ENCODE measurements at regions not wholly inside any gene's neighbourhood (a gene's known extent, or its start where the extent isn't known, plus 50 kb on each side); places are given as distances from the start of the nearest gene placed in this dataset.

DNA sequence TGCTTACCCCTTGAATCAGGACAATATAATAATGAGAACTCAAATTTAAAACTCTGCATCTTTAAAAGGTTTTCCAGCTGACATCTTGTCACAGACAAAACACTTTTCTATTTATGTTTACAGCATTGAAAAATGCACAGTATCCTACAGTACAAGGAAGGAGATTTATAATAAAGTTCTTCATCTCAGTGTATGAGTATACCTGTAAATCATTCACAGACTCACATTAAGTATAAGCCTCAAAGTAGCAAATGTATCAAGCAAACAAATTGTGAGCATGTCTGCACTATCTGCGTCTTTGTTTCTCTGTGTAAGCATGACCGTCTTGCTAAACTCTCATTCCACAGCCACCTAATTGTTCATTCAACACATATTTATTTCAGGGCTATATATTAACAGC, 52.8 kb downstream of the PPP1R2C start:
- DNase-seq (ENCODE audit: low read depth in 2 of 2) = no peak

DNA sequence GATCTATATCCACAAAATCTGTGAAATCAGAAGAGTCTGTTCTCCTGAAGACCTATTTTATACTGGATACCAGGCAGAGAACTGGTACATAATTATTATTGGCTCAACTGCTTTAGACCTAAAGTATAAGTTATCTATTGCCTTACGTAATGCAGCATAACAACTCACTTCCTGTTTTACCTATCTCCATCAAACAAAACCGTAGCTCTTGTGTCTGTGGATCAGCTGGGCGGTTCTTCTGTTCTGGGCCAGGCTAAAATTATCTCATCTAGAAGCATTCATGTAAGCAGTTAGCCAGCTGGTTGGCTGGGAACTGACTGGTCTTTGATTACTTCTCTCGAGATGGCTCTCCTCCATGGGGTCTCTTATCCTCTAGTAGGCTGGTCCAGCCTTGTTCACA, 57.8 kb downstream of the PPP1R2C start:
- DNase-seq (ENCODE audit: low read depth in 2 of 2) = no peak

DNA sequence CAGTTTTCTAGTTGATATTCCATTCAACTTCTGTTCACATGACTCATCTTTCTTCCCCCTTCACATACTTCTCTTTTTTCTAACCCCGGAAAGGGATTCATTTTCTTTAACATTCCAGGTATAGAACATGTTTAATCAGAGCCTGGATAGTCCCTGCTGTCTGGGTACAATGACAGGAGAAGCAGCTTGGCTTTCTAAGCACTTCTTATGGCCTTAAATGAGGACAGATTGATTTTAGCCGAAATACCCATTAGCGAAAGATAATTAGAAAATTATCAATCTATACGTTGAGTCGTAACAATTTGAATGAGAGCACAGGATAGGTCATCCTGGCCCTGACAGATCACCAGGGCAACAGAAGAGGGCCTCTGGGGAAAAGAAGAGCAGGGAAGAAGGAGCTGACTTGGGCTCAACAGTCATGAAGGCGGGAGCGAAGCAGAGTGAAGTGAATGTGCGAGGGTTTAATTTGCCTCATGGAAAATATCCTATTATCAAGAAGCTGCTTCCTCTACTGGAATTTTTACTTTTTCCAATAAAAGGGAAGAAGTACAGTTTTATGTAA, 62.2 kb downstream of the PPP1R2C start:
- DNase-seq (ENCODE audit: low read depth in 2 of 2) = no peak

DNA sequence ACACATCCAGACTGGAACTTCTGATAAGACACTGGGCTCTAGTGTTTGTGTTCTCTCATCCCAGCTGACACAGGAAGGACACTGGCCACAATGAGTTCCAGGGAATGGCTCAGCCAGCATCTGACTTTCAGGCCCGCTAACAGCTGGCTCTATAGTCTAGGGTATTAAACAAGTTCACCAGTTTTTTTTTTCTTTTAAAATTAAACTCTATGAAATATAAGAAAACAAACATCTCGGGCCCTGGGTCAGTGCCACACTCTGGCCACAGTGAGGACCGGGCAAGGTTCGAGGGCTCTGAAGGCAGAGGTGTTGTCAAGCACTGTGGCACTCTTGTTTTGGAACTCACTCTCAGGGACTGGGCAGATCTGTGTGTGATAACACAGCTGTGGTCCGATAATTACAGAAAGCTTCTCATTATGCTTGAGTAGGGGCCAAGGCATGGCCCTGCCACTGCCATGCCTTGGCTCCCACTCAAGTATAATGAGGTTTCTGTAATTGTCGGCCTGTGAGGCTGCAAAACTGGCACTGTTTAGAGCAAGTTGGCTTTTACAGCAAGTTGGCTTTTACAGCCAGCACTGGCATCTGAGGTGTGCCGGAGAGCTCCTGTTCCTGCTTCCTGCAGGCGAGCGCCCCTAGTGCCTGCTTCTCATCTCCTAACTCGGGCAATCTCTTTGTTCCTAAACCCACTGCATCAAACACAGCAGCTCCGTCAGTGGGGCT, 62.8 kb downstream of the PPP1R2C start:
- peak; percentile 8 to 19 for DNase-seq (ENCODE audit: low read depth in 2 of 2)

DNA sequence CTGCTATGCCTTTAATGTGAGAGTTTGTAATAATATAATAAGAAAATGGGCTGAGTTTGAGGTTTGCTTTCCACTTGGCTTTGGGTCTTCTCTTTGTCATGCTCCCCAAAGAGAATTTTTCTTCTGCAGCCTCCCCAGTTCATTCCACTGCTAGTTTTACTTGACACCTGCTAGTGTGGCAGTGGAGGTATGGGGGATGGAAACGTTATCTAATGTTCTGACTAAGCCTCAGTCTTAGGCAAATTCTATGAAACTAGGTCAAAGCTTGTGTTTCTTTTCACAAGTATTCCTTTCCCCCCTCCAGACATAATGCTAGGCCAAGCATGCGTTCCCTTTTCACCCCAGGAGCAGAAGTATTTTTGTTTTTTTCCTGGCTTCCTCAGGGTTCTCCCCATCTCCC, 67.5 kb downstream of the PPP1R2C start:
- DNase-seq (ENCODE audit: low read depth in 2 of 2) = no peak

DNA sequence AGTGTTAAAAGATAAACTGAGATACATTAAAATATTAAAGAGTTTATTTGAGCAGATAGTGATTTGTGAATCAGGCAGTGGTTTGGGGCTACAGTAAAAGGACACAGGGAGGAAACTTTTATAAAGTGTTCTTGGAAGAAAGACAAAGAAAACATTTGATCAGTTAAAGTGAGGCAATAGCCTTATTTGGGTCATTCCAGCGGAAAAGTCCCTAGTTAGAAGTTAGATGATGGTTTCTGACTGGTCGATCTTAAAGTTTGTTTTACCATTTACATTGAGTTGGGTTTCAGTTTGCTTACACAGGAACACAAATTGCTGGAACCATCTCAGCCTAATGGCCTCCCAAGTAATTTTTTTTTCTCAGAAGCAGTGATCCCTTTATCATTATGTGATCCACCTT, 69.7 kb downstream of the PPP1R2C start:
- DNase-seq (ENCODE audit: low read depth in 2 of 2) = no peak

DNA sequence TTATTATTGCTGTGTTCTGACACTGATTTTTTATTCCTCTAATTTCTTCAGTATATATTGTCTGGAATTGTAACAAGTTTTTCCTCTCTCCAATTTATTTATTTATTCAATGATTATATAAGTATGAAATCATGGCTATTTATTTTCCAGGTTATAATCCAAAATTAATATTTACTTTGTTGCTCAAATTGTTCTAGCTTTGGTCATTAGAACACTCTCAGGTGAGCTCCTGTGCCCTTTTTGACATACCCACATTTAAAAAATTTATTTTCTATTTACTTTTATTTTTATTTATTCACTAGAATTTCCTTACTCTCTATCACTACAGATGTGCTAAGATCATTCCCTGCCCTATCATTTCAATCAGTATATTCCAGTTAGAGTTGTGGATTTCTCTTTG, 70.2 kb downstream of the PPP1R2C start:
- no peak for DNase-seq (ENCODE audit: low read depth in 2 of 2)

DNA sequence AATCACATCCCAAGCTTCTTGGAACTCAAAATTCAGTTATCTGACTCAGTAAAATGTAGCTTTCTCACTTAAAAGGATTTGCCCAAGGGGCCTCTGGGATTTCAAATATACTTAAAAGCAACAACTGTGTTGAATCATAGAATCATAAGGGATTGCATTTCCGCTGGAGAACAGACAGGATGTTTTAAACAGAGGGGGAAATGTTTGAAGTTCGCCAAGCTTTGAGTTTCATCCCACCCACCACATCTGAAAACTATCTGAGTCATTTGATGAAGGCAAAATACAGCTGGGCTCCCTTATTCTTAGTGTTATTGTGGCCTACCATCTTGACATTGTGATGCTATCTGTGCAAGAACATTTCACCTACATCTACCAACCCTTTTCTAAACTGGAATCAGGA, 73.5 kb downstream of the PPP1R2C start:
- no peak for DNase-seq (ENCODE audit: low read depth in 2 of 2)

DNA sequence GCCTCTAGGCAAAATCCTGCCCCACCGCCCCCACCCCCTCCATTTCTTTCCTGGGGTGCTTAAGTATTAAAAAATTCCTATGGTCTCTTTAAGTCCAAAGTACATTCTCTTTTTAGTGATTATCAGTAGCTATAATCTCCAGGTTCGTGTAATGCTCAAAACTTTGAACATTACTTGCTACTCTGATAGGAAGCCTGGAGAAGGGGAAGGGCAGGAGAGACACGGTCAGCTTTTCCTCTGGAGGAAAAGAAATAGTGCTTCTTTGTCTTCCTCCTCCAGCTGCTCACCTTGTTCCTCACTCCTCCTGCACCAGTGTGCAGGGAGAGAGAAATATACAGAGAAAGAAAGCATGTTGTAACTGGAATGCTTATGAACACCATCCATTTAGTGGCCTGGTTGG, 80.4 kb downstream of the PPP1R2C start:
- no peak for DNase-seq (ENCODE audit: low read depth in 2 of 2)

DNA sequence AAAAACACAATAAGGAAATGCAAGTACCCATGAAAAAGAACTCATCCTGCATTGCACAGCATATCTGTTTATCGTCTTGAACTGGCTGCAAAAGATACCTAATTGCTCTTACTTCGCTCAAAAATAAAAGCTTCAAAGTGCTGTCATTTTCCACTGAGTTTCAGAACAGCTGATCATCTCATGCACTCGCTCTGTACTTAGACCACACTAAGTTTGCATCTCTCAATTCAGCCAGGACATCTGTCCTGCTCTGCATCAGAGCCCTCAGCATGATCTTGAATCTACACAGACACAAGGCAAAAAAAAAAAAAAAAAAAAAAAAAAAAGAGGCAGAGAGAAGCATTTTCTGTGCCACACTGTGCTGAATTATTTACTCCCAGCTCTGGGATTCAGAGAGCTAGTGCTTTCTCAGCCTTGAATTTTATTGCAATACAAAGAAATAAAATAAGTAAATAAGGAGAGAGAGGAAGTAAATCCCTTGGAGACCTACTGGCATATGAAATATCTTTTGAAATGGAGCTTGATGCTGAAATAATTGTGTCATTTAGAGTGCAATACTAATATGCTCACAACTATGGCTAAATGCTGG, 81.3 kb downstream of the PPP1R2C start:
- DNase-seq (ENCODE audit: low read depth in 2 of 2) = no peak

DNA sequence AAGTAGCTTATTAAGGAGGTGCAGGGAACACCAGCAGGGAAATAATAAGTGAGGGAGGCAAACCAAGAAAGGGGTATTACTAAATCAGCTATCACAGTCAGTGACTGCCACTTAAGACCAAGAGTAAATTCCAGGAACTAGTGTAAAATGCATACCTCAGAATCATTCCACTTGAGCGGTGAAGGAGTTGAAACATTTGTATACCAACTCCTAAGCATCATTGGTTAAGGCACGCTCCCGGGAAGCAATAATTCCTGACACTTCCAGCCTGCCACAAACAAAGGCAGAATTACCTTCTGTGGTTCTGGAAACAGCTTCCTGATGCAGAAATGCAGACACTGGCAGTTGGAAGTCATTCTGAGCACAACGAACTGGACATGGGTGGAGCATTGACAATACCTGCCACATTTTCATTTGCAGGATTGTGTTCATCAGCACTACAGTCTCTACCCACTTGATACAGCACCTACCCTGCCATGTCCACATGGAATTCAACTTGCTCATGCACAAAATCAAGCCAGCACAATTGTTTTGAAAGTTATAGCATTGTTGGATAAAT, 82.1 kb downstream of the PPP1R2C start:
- no peak for DNase-seq (ENCODE audit: low read depth in 2 of 2)

DNA sequence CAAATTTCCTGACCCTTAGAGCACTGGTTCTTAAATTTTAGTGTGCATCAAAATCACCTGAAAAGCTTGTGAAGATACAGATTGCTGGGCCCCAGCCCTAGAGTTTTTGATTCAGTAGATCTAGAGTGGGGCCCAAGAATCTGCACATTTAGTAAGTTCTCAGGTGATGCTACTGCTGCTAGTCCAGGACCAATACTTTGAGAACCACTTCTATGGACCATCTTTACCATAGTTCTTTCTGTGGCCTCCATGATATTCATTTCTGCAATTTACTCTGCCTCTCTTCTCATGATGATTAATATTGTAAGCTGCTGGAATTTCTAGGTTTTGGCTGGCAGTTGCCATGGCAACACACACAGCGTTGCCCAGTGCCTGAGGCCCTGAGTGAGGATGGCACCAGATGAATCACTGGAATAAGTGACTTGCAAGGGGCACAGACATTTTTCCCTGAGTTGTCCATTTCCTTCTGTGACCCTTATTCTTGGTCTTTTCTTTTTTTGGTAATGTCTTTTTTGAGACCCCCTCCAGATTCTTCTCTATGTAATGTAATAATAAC, 83.6 kb downstream of the PPP1R2C start:
- peak in 1 of 2 donors; percentile 4 for DNase-seq (ENCODE audit: low read depth in 2 of 2)

DNA sequence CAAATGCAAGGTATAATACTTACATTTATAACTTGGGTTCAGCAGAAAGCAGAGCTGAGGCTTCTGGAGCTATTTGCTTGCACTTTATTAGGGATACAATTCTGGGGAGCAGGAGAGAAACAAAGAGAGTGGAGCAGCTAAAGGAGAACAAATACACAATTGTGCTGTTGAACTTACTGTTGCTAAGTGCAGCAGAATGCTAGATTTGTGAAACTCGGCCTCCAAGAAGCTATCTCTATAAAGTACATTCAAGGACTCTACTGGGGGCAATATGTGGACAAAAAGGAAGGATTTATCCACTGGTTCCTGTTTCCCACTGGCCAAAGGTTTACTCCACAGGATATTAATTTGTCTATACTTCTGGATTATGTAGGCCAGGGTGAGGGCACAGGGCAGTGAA, 86.8 kb downstream of the PPP1R2C start:
- DNase-seq (ENCODE audit: low read depth in 2 of 2) = no peak

DNA sequence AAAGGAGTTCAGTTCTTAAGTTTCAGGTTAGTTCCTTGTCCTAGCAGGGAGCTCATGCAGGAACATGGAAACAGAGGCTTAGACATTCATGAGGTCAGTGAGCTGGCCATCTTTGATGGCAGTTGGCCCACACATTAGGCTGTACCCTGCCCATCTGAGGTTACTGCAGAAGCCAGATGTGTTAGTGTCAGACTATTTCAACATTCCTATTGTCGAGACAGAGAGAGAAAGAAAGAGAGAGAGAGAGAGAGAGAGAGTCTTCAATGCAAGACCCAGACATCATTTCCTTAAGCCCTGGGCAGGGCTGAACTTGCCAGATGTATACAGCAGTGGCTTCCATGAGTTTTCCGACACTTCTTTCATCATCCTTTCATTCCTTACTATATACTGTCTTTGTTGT, 91.3 kb downstream of the PPP1R2C start:
- no peak for DNase-seq (ENCODE audit: low read depth in 2 of 2)

DNA sequence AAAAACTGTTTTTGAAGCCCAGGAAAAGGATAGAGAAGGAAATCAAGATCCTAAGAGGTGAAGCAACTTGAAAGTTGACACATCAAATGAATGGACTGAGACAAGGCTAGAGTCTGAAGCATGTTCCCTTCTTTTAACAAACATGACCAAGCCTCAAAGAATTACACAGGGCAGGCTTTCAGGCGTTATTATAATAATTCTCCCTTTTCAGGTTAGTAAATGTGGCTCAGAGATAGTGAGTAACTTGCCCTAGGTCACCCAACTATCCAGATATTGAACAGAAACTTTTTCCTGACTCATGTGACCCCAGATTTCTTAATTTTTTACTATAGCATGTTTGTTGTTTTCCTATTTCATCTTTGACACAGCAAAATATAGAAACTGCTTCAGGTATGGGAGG, 91.7 kb downstream of the PPP1R2C start:
- DNase-seq (ENCODE audit: low read depth in 2 of 2) = no peak

DNA sequence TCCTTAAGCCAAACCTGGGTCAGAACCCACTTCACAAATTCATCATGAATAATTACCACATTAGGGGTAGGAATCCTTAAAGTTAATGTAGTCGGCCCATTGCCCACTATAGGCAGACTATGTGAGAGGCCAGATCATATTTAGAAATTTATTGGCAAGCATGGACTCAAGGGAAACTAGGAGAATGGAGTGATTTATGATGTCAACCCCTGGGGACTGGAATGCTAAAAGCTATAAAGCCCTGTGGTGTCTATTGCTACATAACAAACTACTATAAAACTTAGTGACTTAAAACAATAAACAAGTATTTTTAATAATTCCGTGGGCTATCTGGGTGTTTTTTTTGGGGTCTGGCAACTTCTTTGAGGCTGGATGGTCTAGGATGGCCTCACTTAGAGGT, 93.9 kb downstream of the PPP1R2C start:
- DNase-seq (ENCODE audit: low read depth in 2 of 2) = no peak

DNA sequence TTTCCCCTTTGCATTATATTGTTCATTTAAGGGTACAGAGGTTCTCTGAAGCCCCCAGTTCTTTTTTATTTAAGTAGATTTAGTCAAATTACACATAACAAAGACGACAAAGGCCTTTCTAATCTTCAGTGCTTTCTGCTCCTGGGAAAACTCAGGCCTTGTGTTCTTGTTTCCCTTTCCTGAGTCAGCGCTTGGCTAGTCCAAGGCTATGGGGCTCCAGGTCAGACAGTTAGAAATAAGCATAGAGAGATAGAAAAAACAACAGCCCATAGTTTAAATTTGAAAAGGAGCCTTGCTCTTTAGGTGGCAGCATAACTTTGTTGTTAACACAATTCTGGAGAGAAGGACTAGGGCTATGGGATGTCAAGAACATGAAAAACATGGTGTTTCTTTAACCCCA, 97.3 kb downstream of the PPP1R2C start:
- DNase-seq (ENCODE audit: low read depth in 2 of 2) = no peak

DNA sequence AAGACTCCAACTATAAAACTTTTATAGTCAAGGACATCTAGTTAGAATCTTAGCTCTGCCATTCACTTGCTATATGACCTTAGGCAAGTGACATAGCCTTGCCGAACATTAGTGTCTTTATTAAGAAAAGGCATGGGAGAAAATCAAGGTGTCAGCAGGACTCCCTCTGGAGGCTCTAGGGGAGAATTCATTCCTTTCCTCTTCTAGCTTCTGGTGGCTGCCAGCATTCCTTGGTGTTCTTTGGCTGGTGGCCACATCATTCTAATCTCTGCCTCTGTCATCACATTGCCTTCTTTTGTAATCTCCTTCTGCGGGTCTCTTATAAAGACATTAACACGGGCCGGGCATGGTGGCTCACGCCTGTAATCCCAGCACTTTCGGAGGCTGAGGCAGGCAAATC, 99.8 kb downstream of the PPP1R2C start:
- no peak for DNase-seq (ENCODE audit: low read depth in 2 of 2)

DNA sequence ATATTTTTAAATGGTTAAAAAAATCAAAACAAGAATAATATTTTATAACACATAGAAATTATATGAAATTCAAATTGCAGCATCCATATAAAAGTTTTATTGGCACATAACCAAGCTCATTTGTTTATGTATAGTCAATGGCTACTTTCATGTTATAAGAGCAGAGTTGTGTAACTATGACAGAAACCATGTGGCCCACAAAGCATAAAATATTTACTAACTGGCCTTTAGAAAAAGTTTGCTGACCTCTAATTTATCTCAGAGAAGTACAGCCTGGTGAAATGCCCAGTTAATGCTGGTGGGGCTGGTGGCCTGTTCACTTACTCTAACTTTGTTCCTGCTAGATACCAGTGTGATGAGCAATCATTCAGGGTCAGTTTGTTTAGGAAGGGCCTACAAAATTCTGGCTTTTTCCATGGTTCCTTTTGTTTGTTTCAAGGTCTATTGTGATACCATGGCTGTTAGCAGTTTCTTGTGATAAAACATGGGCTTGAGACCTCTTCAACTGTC, 104.6 kb downstream of the PPP1R2C start:
- no peak for DNase-seq (ENCODE audit: low read depth in 2 of 2)

DNA sequence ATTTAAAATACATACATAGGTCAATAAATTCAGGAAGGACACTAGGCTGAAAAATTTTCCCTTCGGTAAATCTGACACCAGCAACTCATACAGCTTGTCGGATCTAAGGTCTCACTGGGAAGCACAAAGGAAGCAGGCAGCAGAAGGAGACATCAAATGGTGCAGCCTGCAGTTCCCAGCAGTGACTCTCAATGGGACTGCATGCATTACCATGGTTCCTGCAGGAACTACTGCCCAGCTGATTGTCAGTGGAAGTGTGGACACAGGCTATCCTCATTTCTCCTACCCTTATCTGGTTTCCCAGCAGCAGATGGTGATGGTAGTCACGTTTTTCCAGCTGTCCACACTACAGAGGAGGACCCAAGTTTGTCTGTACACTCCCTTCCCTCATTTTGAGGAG, 113.3 kb downstream of the PPP1R2C start:
- DNase-seq (ENCODE audit: low read depth in 2 of 2) = no peak

DNA sequence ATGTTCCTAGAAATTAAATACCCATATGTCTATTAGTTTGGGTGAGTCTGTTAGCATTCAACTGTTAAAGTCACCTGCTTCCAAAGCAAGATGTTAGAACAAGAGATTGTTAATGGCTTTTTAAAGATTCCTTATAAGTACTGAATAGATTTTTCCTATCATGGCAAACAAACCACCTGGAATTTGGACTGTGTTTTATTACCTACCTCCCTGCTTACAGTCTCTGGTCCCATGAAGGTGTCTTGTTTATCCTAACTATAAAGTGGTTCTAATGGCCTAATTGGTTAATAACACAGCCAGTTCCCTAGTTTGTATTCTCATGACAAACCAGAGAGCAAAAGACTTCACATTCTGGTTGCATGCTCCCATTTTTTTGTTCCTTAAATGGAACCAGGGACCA, 149.5 kb downstream of the PPP1R2C start:
- no peak for DNase-seq (ENCODE audit: low read depth in 2 of 2)

DNA sequence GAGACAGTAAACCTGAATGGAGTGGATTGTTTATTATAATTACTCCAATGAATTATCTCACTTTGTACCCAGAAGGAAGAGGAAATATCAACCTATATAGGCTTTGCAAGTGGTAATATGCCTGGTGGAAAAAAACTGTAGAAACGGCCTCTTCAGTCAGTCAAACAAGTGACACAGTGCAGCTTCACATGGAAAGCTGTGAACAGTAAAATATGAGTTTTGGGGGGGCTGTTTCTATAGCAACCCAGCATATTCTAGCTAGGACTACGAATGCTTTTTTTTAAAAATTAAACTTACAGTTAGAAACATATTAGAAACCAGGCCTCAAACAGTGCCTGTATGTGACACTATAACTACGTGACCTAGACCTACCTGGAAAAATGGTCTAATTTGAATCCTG, 150.1 kb downstream of the PPP1R2C start:
- DNase-seq (ENCODE audit: low read depth in 2 of 2) = no peak

DNA sequence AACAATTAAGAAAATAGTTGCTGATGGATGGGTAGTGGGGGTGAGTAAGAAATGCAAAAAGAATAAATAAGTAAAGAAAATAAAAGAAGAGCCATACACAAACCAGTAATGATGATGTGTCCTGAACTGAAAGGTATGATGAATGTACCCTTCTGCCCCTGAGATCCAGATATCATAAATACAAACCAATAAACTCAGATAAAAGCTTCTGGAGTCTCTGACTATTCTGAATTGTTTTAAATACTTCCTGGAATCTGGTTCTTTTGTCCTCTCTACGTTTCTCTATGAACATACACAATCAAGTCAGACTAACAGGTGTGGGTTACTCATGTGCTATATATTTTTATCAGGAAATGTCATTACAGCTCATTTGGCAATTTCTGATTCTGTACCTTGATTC, 153.4 kb downstream of the PPP1R2C start:
- DNase-seq (ENCODE audit: low read depth in 2 of 2) = no peak

Measured in stimulated activated CD4-positive, alpha-beta T cell treated with anti-CD3 and anti-CD28 coated beads, Interleukin-4, amount 100 ng/mL, for 48 hours (primary cell).